Suprapubic skin (tissue), 4 donors: ENCODE measurements at regions not wholly inside any gene's neighbourhood (a gene's known extent, or its start where the extent isn't known, plus 50 kb on each side); places are given as distances from the start of the nearest gene placed in this dataset.

Experiments used
- CTCF ChIP-seq, 2 donors: fragments of 200-600 bp in 1 of 2; fragments of 450-650 bp in 1 of 2; sonication (generic) in 1 of 2; IDR thresholded peaks; one replicate each; pipeline ENCODE4 v1.5.1; 2016 to 2019; ENCODE audit warnings: antibody characterized with exemption in 2 of 2, mild to moderate bottlenecking in 1 of 2, moderate library complexity in 1 of 2
- EP300 ChIP-seq: sonication (generic); formaldehyde crosslinking; IDR thresholded peaks from one replicate; pipeline ENCODE4 v1.6.1; 2017; ENCODE audit warnings: antibody characterized with exemption
- POLR2A ChIP-seq, 2 donors: fragments of 450-650 bp; IDR thresholded peaks; one replicate each; pipeline ENCODE4 v1.6.1; 2017; ENCODE audit warnings: antibody characterized with exemption in 2 of 2, mild to moderate bottlenecking in 2 of 2, moderate library complexity in 2 of 2
- POLR2AphosphoS5 ChIP-seq, 3 donors: sonication (generic); formaldehyde crosslinking; IDR thresholded peaks; one replicate each; pipeline ENCODE4 v1.6.1; 2017; ENCODE audit warnings: antibody characterized with exemption in 3 of 3

- no peak for TF ChIP-seq CTCF (IDR thresholded peaks at IDR 0.05)
- TF ChIP-seq POLR2AphosphoS5 (IDR thresholded peaks at IDR 0.05) = no peak
- no peak for TF ChIP-seq POLR2A (IDR thresholded peaks at IDR 0.05)
- TF ChIP-seq EP300 = no peak
Observed at GRCh38 chr13:50303963-50304721, 288.9 kb downstream of the KCNRG start.
